ENCODE measurements at regions not wholly inside any gene's neighbourhood (a gene's known extent, or its start where the extent isn't known, plus 50 kb on each side); places are given as distances from the start of the nearest gene placed in this dataset.

- no peak for TF ChIP-seq CTCF (IDR thresholded peaks at IDR 0.05)
- TF ChIP-seq FOXJ3 (CRISPR knock-in tag; IDR thresholded peaks at IDR 0.05; ENCODE audit: borderline replicate concordance), result no peak
Observed at GRCh38 chr12:111099186-111099585, 178.8 kb upstream of the MYL2 start.
